Islet of Langerhans (tissue), 1 donor: ENCODE measurements at regions not wholly inside any gene's neighbourhood (a gene's known extent, or its start where the extent isn't known, plus 50 kb on each side); places are given as distances from the start of the nearest gene placed in this dataset.

Experiments used
- FAIRE-seq: peaks from one replicate; lab custom pipeline; 2011; peaks lifted over from hg19 to GRCh38; lab: Jason Lieb, UNC

DNA sequence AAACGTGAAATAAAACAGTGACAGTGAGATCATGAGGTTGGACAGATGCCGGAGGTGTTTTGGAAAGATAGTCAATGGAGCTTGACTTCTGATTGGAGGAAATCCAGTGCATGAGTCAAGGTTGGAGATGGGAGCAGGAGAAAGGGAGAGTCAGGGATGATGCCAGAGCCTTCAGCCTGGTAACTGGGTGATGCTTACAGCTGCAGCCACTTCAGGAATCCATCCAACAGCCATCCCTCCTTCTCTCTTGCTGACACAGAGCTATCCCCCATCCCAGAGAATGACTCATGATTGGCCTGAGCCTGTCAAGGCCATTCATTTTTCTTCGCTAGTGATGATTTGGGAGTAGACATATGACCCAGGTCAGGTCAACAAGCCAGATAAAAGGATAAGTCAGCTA lies 112.8 kb downstream of the SAMD5 start:
- FAIRE-seq, result no peak

DNA sequence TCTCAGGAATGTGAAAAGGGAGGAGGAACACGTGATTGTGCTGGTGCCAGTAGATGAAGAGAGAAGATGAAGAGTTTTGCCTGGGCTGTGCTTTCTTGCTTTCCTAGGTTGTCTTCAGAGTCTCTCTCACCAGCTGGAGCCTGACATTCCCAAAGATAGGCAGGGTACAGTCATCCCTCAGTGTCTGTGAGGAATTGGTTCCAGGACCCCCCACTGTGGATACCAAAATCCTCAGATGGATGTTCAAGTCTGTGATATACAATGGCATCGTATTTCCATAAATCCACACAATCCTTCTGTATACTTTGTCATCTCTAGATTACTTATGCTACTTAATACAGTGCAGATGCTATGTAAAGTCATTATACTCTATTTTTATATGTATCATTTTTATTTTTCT lies 113.5 kb downstream of the SAMD5 start:
- no peak for FAIRE-seq

DNA sequence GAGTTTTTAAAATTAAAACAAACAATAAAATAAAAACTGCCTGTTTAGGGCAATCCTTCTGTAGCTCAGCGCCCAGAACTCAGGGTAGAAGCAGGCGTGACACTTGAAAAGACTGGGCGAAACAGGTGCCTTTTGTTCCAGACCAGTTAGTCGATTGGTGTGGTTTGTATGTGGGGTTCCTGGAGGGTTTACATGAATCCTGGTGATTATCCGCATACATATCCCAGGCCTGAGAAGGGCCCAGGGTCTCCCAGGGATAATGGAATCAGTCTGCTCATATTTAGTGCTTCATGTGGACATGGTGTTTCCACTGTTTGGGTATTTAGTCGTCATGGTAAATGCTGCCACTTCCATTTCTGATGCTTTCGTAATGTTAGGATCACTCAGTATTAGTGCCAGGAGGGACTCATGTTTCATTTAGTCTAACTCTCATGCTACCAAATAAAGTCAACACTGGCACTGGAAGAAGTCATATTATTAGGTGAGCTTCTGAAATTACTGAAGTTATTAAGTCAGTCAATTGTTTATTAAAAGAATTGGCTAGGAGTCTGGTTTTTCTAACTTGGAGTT lies 116.5 kb downstream of the SAMD5 start:
- no peak for FAIRE-seq

DNA sequence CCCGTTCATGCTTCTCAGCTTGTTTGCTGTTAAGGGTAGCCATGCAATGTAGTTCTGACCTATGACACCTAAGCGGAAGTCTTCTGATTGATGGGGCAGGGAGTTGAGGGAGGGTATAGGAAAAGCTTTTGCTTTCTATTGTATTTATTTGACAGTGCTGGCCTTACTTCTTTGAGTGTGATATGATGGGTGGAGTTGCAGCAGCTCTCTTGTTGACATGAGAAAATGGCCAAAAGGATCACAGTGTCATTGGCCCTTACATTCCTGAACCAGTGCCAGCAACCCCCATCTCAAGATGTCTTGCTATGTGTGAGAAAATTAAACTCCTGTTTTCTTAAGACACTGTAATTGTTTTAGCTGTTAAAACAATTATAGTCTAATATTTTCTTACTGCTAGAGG lies 117.5 kb downstream of the SAMD5 start:
- no peak for FAIRE-seq

DNA sequence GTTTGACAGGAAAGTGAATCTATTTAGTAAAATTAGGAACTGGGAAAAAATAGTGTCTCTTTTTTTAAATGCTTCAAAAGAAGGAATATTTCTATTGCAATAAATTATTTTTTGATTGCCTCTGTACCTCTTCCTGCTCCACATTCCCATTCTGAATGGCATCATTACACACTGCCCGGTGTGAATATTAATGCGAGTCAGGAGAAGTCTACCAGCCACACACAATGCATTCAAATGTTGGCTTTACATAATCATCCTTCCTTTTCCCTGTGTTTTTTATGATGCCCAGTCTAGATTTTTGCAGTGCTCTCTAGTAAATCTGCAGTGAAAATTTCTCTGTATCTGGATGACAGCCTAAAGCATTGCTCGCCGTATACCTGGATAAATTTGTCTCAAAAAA lies 118.9 kb downstream of the SAMD5 start:
- no peak for FAIRE-seq

DNA sequence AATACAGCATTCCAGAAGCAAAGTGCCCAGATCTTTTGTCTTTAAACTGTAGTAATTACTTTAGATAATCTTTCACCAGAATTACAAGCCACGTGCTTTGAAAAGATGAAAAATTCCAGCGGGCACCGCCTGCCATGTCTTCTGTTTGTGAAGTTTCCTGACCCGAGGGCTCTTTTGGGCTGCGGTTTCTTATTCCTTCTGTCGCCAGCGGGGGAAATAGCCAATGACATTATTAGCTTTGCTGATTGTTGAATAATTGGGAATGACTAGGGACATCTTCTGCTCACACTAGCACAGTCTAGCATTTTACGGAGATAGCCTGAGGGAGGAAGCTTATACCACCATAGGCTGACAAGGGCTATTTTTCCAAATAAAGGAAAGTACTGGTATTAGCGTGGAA lies 124.7 kb downstream of the SAMD5 start:
- FAIRE-seq, result no peak

DNA sequence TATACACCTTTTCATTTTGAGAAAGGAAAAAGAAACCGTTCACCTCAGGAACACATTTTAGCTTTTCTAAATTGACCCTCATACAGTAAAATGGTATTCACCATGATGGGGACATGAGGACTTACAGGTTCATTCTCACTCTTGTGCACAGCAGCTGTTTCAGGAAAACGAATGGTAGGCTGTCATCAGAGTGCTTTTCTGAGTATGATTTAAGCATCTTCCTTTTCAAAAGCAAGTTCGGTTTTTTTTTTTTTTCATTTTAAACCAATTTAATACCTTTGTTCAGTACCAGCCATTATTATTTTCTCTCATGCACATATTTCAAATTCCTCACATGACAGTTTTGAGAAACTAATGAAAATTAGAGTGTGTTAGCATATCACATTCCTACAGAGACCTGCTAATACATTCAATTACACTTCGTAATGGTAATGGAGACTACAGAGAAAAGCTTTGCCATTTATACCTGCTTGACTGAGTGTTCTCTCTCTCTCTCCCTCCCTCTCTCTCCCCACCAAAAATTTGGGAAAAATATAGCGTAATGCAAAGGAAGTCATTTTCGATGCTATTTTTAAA lies 129.2 kb downstream of the SAMD5 start:
- no peak for FAIRE-seq

DNA sequence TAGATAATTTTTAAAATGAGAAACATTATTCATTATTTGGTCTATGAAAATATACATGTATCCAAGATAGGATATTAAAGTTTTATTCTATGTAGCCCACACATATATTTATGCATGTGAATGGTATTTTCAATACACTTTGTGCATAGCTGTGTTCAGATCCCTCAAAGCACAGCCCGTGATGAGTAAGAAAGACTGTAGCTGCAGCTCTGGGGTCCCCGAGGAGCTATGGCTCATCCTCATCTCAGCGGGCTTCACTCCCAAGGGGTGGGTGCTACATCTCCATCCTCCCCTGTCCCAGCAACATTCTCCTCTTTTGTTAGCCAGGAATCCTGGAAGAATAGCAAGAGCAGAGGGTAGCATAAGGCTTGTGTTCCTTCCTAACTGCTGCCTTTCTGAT lies 130.8 kb downstream of the SAMD5 start:
- FAIRE-seq, result no peak

DNA sequence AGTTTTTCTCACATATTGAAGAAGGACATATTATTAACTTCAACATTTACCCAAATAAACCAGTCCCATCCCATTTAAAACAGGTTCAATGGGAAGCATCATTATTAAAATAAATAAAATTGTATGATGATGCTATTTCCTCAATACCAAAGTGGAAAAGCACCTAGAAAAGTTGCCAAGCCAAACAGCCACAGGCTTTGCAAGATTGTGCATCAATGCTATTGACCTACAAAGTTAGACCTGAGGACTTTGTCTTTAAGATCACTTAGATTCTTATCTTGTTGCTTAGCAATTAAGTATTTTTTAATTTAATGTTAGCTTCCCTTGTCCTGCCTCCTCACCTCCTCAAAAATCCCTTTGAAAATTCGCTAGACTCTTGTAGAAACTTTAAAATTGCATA lies 132.1 kb downstream of the SAMD5 start:
- no peak for FAIRE-seq

DNA sequence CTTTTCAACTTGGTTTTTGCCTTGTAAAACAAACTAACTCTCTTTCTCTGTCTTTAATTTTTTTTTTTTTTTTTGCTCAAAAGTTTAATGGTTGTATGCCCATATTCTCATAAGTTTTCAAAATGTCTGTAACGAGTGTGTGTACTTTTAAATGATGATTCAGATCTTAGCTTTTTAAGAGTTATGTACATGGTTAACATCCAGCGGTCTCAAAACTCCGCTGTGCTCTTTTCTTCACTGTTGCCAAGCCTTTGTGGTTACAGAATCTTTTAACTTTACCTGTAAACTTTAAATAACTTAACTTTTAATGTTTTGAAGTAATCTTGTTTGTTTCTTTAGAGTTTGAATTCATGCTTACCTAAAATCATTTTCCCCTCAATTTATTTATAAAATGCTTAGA lies 133.0 kb downstream of the SAMD5 start:
- FAIRE-seq, result no peak

DNA sequence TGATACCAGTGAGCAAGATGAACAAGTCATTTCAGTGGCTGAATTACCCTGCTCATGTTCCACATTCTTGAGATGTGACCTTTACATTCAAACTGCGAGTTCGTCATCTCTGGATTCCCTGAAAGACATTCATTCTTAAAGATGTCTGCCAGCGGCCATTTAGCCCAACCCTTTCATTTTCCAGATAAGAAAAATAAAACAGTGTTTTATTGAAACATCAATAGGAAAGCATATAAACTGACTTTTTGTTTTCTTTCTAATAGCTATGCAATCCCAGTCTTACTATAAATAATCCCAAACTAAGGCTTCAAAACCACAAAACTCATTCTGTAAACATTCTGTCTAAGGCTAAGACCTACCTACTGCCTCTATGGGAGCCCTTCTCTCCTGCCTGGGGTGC lies 134.0 kb downstream of the SAMD5 start:
- FAIRE-seq, result no peak

DNA sequence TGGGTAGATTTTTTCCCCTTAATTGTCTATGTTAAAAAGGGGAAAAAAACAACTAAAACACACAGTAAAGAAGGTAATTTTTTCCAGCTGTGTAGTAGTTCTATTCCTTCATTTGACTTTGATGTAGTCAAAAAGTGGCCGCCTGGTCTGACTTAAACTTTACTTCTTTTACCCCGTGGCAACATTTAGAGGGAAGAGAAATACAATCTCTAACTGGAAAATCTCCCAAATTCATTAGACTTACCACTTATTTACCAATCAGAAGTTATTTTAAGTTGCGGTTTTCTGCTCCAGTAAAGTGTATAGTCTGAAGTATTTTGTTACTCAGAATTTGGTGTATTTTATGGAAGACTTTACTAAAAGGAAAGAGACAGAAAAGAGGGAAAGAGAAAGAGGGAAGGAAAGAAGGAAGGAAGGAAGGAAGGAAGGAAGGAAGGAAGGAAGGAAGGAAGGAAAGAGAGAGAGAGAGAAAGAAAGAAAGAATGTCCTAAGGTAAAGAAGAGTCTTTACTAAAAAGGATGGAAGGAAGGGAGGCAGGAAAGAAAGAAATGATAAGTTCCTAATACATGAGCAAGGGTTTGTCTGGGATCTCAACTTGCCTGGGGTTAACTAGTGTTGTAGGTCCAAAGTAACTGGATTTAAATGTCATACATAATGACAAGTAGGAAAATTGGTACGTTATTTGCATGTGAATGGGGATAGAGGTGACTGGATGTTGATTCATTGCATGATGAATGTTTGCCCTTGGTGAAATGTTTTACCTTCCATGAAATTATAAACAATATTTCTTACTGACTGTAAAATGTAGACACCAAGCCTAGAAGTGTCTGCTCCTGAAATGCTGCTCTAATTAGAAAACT lies 135.1 kb downstream of the SAMD5 start:
- no peak for FAIRE-seq

DNA sequence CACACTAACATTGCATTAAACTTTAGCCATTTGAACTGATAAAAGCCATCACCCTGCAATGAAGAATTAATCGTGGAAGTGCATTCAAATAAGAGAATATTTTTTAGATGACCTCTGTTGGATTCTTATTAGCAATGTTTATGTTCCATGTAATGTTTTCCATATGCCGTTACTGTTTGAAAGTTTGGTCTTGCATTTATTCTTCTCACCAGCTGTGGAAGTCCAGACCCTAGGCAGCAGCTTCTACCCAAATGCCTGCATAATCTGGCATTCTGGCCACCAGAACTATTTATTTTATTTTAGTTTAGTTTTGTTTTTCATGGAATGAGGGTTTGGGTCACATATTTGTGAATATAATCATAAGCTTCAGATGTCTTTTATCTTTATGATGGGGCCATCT lies 140.4 kb downstream of the SAMD5 start:
- FAIRE-seq, result no peak

DNA sequence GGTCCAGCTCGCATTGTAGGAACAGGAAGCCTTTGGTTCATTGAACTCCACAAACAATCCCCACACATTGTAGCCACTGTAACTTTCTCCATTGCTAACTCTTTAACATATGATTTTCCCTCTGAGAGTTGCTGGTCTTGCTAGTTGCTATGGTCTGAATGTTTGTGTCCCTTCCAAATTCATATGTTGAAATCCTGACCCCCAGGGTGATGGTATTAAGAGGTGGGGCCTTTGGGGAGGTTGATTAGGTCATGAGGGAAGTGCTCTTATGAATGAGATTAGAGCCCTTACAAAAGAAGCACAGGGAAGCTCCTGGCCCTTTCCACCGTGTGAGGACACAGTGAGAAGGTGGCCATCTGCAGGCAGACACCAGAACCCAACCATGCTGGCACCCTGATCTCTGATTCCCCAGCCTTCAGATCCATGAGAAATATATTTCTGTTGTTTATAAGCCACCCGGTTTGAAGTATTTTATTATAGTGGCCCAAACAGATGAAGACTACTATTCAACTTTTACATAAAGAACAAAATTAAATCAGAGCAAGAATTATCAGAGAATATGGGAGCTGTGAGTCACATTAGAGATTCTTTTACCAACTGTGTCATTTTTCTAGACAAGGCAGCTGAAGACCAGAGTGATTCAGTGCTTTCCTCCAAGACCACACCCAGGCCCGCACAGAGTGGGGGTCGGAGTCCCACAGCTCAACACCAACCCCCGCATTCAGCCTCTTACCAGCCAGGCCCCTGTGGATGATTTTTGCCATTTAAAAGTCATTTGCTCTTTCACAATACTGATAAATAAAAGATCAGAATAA lies 143.0 kb downstream of the SAMD5 start:
- FAIRE-seq, result peak; percentile 72

DNA sequence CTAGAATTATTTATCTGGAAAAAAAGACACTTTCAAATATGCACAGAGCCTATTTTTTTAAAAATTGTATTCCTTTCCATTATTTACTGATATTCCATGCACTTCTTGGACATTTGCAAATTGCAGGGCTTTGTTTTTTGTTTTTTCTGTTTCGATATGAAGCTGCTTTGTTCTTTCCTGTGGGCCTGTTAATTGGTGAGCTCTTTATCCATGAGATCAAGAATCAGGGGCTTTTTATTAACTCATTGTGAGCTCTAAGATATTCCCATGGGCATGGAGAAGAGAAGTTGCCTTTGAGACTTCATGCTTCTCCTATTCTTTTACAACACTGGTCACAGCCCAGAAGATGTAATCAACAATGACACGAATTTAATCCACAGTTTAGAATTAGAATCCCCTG lies 145.1 kb downstream of the SAMD5 start:
- no peak for FAIRE-seq

DNA sequence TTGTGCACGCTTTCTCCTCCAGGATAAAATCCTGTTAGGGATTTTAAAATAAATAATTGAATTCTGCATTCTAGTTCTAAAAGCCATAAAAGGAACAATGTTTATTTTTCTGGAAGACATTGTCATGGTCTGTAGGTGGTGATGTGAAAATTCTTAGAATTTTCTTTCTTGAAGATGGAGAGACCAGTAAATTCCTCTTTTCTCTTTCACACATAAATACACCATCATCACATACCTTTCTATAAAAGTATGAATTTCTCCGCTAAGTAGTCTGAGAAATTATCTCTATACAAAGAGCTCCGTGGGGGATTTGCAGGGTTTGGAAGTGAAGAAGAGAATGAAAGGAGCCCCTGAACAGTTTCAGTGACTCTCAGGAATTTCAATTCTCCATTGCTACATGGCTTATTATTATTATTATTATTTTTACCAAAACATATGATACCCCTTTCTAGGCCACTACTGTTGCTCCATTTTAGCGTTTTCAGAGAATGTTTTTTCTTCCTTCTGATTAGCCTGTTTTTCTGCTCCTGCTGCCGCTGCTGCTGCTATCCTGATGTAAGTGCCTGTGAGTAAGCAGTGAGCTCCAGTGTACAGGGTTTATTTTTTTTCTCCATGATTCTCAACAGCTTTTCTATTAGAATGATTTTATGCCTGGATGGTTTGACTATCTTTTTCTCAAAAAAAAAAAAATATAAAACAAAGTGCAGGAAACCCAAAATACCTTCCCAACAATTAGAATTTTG lies 145.8 kb downstream of the SAMD5 start:
- no peak for FAIRE-seq

DNA sequence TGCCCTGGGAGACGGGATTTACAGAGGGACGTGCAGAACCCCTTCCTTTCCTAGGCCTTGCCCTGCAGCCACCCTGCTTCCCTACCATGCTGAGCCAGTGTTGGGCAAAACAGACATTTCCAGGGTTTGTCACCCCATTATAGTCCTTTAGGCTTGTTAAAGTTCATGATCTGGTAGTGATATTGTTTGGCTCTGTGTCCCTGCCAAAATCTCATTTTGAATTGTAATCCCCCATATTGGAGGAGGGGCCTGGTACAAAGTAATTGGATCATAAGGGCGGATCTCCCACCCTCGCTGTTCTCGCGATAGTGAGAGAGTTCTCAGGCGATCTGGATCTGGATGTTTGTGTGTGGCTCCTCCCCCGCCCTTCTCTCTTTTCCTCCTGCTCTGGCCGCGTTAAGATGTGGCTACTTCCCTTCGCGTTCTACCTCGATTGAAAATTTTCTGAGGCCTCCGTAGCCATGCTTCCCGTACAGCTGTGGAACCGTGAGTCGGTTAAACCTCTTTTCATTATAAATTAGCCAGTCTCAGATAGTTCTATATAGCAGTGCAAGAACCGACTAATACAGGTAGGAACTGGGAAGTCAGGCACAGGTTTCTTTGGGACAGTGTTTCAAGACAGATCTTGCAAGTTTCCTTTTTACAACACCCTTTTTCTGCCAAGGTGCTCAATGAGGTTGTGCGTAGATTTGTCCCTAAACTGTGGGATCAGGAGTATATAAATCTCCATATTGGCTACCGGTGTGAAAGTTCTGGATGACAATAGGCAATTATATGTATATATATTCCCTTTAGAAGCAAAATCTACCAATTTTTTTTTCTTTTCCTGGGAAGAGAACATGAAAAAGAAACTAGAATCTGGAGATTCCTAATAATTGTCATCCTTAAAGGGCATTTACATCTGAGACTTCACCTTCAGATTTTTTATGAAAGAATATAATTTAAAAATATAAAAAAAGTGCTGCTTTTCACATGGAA lies 152.1 kb downstream of the SAMD5 start:
- FAIRE-seq, result no peak

DNA sequence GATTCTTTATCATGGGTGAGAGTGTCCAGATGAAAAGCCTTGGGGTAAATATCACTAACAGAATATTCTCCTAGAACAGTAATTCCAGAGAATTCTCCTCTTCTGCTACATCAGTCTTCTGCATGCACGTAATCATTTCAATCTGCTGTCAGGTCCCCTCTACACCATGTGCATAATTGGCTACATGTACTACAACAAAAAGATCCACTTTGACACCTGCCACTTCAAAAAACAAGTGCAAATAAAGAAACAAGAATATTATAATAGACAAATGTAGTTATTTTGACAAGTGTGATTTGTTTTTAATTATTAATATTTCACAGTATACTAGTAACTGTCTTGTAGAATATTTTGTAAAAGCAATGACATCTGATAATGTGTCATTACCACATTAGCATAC lies 154.2 kb downstream of the SAMD5 start:
- no peak for FAIRE-seq

DNA sequence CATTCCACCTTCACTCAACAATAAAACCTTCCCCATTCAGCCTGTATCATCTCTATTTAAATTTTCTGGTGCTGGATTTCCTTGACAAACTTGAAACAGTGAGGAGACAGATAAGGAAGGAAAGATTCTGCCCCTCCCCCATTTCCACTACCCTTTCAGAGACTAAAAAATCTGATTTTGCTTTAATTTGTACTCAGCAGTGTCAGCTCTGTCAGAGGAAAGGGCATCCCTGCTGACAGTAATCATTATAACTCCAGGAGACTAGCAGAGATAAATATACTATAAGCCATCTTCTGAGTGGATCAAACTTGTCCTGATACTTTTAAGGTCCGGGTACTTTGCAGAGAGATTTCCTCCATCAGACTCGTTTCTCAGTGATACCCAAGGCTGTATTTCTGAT lies 155.6 kb downstream of the SAMD5 start:
- no peak for FAIRE-seq

DNA sequence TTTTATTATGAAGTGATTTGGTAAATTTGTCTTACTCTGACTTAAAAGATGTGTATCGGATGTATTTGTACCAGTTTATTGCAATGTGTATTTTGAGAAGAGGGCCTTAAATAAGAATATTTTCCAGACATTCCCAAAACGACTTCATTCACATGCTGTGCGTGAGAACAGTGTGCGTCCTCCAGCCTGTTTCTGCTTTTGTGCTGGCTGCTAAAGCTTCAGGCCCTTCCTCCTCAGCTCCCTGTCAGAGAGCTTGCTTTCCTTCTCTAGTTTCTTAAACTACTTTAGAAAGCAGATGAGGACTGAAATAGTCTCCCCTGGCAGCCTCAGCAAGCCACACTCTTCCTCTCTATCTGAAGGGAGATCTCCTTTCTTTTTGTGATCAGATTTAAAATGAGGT lies 157.8 kb downstream of the SAMD5 start:
- FAIRE-seq, result no peak

DNA sequence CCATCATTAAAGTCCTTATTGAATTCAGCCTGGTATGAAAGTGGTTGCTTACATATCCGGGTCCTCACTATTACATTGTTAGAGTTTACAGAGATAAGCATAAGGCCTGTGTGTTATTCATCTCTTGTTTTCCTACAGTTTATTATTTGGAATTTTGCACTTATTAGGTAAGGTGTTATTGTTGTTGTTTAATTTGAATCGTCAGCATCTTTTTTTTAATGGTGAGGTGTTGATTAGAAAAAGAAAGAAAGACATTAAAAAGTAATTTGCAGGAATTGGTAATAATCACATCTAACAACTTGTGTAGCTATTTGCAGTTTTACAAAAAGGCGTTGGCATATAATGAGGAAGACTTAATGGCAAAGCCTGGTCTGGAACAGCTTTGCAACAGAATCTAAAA lies 158.6 kb downstream of the SAMD5 start:
- no peak for FAIRE-seq
